Breast epithelium (tissue), 3 donors: ENCODE measurements at regions not wholly inside any gene's neighbourhood (a gene's known extent, or its start where the extent isn't known, plus 50 kb on each side); places are given as distances from the start of the nearest gene placed in this dataset.

Source experiments
- POLR2A ChIP-seq: fragments of 450-650 bp; IDR thresholded peaks from one replicate; pipeline ENCODE4 v1.6.1; 2016; ENCODE audit warnings: antibody characterized with exemption, mild to moderate bottlenecking, moderate library complexity
- POLR2AphosphoS5 ChIP-seq, 3 donors: sonication (generic); formaldehyde crosslinking; IDR thresholded peaks; one replicate each; pipeline ENCODE4 v1.6.1; 2017; ENCODE audit warnings: antibody characterized with exemption in 3 of 3
- TF ChIP-seq, protein P1 (sequence below), 3 donors: fragments of 450-650 bp; IDR thresholded peaks; one replicate each; pipeline ENCODE4 v1.5.1; 2016 to 2017; ENCODE audit warnings: antibody characterized with exemption in 3 of 3, mild to moderate bottlenecking in 3 of 3, moderate library complexity in 3 of 3

DNA sequence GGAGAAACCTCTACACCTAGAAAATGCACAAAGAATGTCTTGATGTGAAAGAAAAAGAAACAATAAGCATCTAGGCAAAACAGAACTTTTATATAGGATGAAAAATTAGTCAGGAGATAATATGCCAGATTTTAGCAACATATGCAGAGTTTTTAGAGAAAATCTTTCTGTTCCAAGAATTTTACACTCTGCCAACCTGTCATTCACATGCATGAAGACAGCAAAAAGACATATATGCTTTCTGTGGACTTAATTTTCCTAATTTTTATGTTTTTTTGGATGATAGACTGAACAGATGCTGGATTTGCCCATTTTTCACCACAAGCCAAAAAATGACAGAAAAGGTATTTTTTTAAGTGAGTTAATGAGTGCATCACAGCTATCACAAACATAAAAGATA is 637.3 kb downstream of the TRIB2 start:
- TF ChIP-seq, protein P1, sequence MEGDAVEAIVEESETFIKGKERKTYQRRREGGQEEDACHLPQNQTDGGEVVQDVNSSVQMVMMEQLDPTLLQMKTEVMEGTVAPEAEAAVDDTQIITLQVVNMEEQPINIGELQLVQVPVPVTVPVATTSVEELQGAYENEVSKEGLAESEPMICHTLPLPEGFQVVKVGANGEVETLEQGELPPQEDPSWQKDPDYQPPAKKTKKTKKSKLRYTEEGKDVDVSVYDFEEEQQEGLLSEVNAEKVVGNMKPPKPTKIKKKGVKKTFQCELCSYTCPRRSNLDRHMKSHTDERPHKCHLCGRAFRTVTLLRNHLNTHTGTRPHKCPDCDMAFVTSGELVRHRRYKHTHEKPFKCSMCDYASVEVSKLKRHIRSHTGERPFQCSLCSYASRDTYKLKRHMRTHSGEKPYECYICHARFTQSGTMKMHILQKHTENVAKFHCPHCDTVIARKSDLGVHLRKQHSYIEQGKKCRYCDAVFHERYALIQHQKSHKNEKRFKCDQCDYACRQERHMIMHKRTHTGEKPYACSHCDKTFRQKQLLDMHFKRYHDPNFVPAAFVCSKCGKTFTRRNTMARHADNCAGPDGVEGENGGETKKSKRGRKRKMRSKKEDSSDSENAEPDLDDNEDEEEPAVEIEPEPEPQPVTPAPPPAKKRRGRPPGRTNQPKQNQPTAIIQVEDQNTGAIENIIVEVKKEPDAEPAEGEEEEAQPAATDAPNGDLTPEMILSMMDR (IDR thresholded peaks at IDR 0.05): no peak
- TF ChIP-seq POLR2A (no peak), POLR2AphosphoS5 (IDR thresholded peaks at IDR 0.05) (no peak)
